ENCODE measurements at regions not wholly inside any gene's neighbourhood (a gene's known extent, or its start where the extent isn't known, plus 50 kb on each side); places are given as distances from the start of the nearest gene placed in this dataset.
A peak's percentile ranks its signal among the peaks of the same experiment; 100 is the strongest.
"Not testable (repeated sequence)": the region's sequence is repeated elsewhere in the genome, so short reads cannot be mapped to it uniquely, and the experiment has no call there.

- peak; percentile 51 for DNase-seq (ENCODE audit: low read depth)
- no peak overlapping the region for H3K4me3 ChIP-seq (ENCODE audit: low read depth, low read length)
- TF ChIP-seq, protein P1, sequence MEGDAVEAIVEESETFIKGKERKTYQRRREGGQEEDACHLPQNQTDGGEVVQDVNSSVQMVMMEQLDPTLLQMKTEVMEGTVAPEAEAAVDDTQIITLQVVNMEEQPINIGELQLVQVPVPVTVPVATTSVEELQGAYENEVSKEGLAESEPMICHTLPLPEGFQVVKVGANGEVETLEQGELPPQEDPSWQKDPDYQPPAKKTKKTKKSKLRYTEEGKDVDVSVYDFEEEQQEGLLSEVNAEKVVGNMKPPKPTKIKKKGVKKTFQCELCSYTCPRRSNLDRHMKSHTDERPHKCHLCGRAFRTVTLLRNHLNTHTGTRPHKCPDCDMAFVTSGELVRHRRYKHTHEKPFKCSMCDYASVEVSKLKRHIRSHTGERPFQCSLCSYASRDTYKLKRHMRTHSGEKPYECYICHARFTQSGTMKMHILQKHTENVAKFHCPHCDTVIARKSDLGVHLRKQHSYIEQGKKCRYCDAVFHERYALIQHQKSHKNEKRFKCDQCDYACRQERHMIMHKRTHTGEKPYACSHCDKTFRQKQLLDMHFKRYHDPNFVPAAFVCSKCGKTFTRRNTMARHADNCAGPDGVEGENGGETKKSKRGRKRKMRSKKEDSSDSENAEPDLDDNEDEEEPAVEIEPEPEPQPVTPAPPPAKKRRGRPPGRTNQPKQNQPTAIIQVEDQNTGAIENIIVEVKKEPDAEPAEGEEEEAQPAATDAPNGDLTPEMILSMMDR (conservative IDR thresholded peaks at IDR 0.05; ENCODE audit: low read depth, low read length), result peak; percentile 55
These were observed 82.9 kb downstream of the LAS1L start for GRCh38 chrX:65451663-65452062.

- H3K4me3 ChIP-seq (ENCODE audit: low read depth, low read length), result no peak overlapping the region
- DNase-seq (ENCODE audit: low read depth), result no peak
- TF ChIP-seq, protein P1 (conservative IDR thresholded peaks at IDR 0.05; ENCODE audit: low read depth, low read length), result no peak
These were observed 114.4 kb downstream of the LAS1L start for GRCh38 chrX:65420154-65420553.

DNA sequence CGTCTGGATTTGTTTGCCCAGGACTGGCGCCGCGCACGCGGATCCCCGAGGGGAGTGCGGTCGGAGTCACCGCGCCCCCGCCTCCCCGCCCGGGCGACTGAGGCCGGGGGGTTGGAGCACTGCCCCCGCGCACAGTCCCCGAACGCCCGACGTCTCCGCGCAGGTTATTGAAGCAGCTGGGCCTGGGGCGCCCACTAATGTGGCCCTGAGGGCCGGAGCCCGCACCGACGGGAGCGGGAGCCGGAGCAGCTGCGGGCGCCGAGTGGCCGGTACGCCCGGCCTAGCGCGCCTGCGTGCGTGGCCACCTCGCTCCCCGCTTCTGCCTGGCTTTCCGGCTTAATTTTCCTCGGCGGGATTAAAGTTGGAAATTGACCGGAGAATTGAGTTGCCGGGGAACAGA lies 126.9 kb downstream of the LAS1L start:
- H3K4me3 ChIP-seq (ENCODE audit: low read depth, low read length); DNase-seq (ENCODE audit: low read depth): not testable (repeated sequence)

DNA sequence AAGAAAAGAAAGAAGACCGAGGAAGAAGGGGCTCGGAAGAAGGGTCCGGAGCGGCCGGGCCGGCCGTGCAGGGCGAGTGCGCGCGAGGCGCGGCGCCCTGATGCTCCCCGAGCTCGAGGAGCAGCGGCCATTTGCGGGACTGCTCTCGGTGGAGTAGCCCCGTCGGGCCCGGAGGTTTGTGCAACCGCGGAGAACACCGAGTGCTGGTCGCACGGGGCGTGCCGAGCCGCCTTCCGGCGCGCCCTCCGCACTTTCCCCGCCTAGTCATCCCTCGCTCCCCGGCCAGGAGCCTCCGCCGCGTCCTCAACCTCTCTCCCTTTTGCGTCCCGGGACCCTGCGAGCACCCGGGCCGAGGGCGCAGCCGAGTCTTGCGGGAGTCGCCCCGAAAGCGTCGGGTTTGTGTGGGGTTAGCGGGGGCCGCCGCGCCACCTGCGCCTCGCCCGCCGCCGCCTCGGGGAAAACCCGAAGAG lies 127.4 kb downstream of the LAS1L start:
- H3K4me3 ChIP-seq (ENCODE audit: low read depth, low read length), result no peak overlapping the region
- DNase-seq (ENCODE audit: low read depth), result no peak
- TF ChIP-seq, protein P1 (conservative IDR thresholded peaks at IDR 0.05; ENCODE audit: low read depth, low read length), result no peak

DNA sequence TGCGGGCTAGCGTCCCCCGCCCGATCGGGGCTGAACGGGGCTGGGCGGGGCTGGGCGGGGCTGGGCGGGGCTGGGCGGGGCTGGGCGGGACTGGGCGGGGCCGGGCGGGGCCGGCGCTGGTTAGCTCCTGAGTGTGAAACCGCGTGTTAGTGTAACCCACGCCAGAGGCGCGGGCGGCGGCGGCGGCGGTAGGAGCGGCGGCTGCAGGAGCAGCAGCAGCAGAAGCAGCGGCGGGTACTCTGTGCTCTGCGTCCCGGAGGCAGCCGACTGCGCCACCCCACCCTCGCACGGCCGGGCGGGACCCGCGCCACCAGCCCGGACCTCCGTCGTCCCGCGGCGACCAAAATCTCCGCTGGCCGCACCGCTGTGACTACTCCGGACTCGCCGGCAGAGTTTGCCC lies 128.1 kb downstream of the LAS1L start:
- DNase-seq (ENCODE audit: low read depth), result no peak
- H3K4me3 ChIP-seq (ENCODE audit: low read depth, low read length), result no peak overlapping the region
- TF ChIP-seq, protein P1 (conservative IDR thresholded peaks at IDR 0.05; ENCODE audit: low read depth, low read length), result no peak

DNA sequence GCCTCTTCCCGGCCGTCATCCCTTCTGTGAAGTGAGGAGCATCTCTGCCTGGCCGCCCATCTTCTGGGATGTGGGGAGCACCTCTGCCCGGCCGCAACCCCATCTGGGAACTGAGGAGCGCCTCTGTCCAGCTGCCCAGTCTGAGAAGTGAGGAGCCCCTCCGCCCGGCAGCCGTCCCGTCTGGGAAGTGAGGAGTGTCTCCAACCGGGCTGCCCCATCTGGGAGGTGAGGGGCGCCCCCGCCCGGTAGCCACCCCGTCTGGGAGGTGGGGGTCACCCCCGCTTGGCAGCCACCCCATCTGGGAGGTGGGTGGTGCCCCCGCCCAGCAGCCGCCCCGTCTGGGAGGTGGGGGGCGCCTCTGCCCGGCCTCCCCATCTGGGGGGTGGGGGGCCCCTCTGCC lies 142.3 kb downstream of the LAS1L start:
- no peak overlapping the region for H3K4me3 ChIP-seq (ENCODE audit: low read depth, low read length)
- TF ChIP-seq, protein P1 (conservative IDR thresholded peaks at IDR 0.05; ENCODE audit: low read depth, low read length), result no peak
- DNase-seq (ENCODE audit: low read depth), result no peak

DNA sequence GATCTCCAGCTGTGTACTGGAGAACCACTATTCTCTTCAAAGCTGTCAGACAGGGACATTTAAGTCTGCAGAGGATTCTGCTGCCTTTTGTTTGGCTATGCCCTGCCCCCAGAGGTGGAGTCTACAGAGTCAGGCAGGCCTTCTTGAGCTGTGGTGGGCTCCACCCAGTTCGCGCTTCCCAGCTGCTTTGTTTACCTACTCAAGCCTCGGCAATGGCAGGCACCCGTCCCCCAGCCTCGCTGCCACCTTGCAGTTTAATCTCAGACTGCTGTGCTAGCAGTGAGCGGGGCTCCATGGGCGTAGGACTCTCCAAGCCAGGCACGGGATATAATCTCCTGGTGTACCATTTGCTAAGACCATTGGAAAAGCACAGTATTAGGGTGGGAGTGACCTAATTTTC lies 145.5 kb downstream of the LAS1L start:
- DNase-seq (ENCODE audit: low read depth); H3K4me3 ChIP-seq (ENCODE audit: low read depth, low read length): not testable (repeated sequence)
